Body of pancreas (tissue), 4 donors: ENCODE measurements at regions not wholly inside any gene's neighbourhood (a gene's known extent, or its start where the extent isn't known, plus 50 kb on each side); places are given as distances from the start of the nearest gene placed in this dataset.

Experiments used
- POLR2A ChIP-seq, 3 donors: fragments of 450-650 bp; IDR thresholded peaks; one replicate each; pipeline ENCODE4 v1.6.1; 2016; ENCODE audit warnings: antibody characterized with exemption in 3 of 3, mild to moderate bottlenecking in 2 of 3
- TF ChIP-seq, protein P1 (sequence below), 7 experiments: fragments of 450-650 bp in 4 of 7; fragments of 200-600 bp in 3 of 7; sonication (generic) in 3 of 7; IDR thresholded peaks; one replicate each; pipeline ENCODE4 v1.5.1; 2016 to 2019; ENCODE audit warnings: antibody characterized with exemption in 7 of 7

DNA sequence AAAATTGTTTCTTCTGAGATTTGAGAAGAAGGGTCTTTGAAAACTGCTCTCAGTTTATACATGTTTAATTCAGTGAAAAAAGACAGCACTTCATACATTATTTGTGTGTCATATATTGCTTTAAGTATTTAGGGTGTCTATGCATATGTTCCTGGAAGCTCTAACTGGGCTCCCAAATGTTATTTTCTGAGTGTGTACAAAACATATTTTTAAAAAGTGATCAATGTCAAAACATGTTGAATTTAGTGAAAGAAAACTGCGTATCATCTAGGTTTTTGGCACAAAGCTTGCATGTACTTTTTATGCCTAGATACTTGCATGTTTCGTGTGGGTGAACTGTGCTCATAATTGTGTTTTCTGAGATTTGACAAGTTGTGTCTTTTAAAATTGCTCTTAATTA, 81.6 kb downstream of the ASCL4 start:
- TF ChIP-seq, protein P1, sequence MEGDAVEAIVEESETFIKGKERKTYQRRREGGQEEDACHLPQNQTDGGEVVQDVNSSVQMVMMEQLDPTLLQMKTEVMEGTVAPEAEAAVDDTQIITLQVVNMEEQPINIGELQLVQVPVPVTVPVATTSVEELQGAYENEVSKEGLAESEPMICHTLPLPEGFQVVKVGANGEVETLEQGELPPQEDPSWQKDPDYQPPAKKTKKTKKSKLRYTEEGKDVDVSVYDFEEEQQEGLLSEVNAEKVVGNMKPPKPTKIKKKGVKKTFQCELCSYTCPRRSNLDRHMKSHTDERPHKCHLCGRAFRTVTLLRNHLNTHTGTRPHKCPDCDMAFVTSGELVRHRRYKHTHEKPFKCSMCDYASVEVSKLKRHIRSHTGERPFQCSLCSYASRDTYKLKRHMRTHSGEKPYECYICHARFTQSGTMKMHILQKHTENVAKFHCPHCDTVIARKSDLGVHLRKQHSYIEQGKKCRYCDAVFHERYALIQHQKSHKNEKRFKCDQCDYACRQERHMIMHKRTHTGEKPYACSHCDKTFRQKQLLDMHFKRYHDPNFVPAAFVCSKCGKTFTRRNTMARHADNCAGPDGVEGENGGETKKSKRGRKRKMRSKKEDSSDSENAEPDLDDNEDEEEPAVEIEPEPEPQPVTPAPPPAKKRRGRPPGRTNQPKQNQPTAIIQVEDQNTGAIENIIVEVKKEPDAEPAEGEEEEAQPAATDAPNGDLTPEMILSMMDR (IDR thresholded peaks at IDR 0.05), result no peak
- TF ChIP-seq POLR2A (IDR thresholded peaks at IDR 0.05), result no peak
